ENCODE measurements at regions not wholly inside any gene's neighbourhood (a gene's known extent, or its start where the extent isn't known, plus 50 kb on each side); places are given as distances from the start of the nearest gene placed in this dataset.

DNA sequence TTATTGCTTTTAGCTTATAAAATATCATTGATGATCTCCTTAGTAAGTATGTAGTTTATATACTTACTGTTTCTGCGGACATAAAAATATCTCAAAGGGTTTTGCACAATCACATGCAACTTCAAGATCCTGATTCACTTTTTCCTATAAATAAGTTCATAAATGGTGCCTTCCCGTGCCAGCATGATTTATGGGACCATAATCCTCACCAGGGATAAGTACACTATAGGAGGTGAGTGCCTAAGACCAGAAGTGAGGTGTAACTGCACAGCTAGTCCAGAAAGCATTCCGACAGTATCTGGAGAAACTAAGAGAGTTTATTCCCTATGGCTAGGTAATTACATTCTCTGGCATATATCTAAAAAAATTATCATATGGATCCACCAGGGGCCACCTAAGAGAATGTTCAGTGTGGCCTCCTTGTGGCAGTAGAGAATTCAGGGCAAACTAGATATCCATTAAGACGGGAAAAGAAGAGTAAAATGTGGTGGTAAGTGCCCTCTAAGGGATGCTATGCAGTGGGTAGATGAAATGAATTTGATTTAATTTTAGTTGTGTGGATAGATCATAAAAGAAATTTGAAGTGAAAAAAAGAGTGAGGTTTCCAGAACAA is 402.5 kb upstream of the SLC24A2 start:
- no peak for FAIRE-seq
- TF ChIP-seq POU2F2 (IDR thresholded peaks at IDR 0.05; ENCODE audit: low read depth, low read length) (no peak), POLR2AphosphoS5 (IDR thresholded peaks at IDR 0.05; ENCODE audit: low read depth, low read length) (no peak), SPI1 (IDR thresholded peaks at IDR 0.05; ENCODE audit: low read depth, low read length) (no peak), PAX5 (IDR thresholded peaks at IDR 0.05; ENCODE audit: insufficient read depth, low read length, severe bottlenecking) (no peak), TAF1 (IDR thresholded peaks at IDR 0.05; ENCODE audit: low read depth, low read length) (no peak), POLR2A (IDR thresholded peaks at IDR 0.05; ENCODE audit: low read depth, low read length) (no peak)
- DNase-seq (ENCODE audit: insufficient read length, low spot score): no peak

DNA sequence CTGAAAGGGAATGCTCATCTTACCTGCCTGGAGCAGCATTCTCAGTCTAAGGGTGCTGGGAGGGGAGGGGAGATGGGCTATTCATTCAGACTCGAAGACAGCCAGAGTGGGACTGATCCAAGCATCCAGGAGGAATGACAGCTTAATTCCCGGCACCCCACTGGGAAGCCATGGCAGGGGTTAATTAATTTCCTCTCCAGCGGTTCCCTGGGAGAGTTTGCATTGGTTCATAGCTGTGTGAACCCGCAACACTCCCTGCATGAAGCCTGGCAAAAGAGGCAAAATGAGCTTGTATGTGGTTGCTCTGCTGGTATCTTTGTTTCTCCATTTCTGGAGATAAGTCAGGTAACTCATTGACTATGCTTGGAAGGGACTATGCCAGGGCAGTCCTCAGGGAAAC is 401.0 kb upstream of the SLC24A2 start:
- no peak for TF ChIP-seq SPI1 (IDR thresholded peaks at IDR 0.05; ENCODE audit: low read depth, low read length)
- no peak for TF ChIP-seq POU2F2 (IDR thresholded peaks at IDR 0.05; ENCODE audit: low read depth, low read length)
- TF ChIP-seq POLR2A (IDR thresholded peaks at IDR 0.05; ENCODE audit: low read depth, low read length): no peak
- no peak for TF ChIP-seq PAX5 (IDR thresholded peaks at IDR 0.05; ENCODE audit: insufficient read depth, low read length, severe bottlenecking)
- TF ChIP-seq TAF1 (IDR thresholded peaks at IDR 0.05; ENCODE audit: low read depth, low read length): no peak
- TF ChIP-seq POLR2AphosphoS5 (IDR thresholded peaks at IDR 0.05; ENCODE audit: low read depth, low read length): no peak
- no peak for DNase-seq (ENCODE audit: insufficient read length, low spot score)
- no peak for FAIRE-seq

DNA sequence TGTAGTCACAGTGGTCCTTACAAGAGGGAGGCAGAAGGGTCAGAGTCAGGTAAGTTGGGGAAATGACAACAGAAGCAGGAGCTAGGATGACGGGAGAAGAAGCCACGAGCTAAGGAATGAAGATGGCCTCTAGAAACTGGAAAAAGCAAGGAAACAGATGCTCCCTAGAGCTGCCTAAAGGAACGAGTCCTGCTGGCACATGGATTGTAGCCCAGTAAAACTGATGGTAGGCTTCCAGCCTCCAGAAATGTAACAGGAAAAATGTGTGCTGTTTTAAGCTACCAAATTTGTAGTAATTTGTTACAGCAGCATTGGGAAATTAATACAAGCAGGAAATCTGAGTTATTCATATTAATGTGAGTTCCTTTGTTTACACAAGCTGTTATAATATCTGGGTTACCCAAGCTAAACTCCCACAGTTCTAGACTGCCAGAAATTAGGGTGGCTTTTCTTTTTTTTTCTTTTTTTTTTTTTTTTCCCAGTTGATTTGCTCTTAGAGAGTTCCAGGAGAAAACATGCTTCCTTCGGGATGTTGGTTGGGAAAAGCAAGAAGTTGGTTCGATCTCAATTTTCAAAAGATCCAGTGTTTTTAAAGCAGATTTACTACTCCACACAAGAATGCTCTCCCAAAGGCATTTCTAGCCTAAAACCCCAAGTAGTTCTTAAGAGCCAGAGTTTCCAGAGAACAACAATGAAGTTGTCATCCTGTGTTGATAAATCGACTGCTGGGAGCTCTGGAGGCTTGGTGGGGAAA is 400.0 kb upstream of the SLC24A2 start:
- TF ChIP-seq POLR2AphosphoS5 (IDR thresholded peaks at IDR 0.05; ENCODE audit: low read depth, low read length) (no peak), SPI1 (IDR thresholded peaks at IDR 0.05; ENCODE audit: low read depth, low read length) (no peak), POLR2A (IDR thresholded peaks at IDR 0.05; ENCODE audit: low read depth, low read length) (no peak), POU2F2 (IDR thresholded peaks at IDR 0.05; ENCODE audit: low read depth, low read length) (no peak), PAX5 (IDR thresholded peaks at IDR 0.05; ENCODE audit: insufficient read depth, low read length, severe bottlenecking) (no peak), TAF1 (IDR thresholded peaks at IDR 0.05; ENCODE audit: low read depth, low read length) (no peak)
- FAIRE-seq: no peak
- DNase-seq (ENCODE audit: insufficient read length, low spot score): no peak

DNA sequence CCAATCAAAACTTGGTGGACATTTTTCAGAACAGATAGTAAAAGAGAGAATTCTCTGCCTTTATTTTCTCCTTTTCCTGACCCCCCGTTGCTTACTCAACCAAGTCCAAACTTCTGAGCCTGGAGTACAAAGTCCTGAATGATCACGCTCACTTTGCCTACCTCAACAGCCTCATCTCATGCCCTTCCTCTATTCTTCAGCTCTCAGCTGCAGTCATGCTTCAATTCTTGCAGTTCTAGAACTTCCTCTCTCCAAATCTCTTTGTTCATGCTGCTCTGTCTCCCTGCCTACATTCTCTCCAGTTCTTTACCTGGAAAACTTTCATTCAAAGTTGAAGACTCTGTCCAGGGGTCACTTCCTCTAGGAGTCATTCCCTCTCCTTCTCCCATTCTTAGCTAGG is 398.5 kb upstream of the SLC24A2 start:
- no peak for DNase-seq (ENCODE audit: insufficient read length, low spot score)
- TF ChIP-seq POLR2AphosphoS5 (IDR thresholded peaks at IDR 0.05; ENCODE audit: low read depth, low read length) (no peak), SPI1 (IDR thresholded peaks at IDR 0.05; ENCODE audit: low read depth, low read length) (no peak), POU2F2 (IDR thresholded peaks at IDR 0.05; ENCODE audit: low read depth, low read length) (no peak), PAX5 (IDR thresholded peaks at IDR 0.05; ENCODE audit: insufficient read depth, low read length, severe bottlenecking) (no peak), POLR2A (IDR thresholded peaks at IDR 0.05; ENCODE audit: low read depth, low read length) (no peak), TAF1 (IDR thresholded peaks at IDR 0.05; ENCODE audit: low read depth, low read length) (no peak)
- FAIRE-seq: no peak

DNA sequence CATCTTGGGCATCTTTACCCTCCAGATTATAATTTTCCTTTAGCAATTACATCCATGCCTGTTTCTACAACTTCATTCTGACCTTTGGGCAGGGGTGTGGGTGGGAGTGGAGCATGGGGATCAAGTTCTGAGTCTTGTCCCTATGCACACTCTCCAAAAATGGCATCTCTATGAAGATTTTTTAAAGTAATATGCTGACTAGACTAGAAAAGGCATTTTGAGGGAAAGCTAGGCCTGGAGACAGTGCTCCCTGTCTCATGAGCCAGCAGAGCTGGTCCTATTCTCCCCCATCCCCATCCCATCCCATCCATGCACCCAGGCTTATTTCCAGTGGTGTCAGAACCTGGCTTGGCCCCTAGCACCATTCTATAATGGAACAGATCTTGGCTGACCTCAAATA is 398.0 kb upstream of the SLC24A2 start:
- TF ChIP-seq TAF1 (IDR thresholded peaks at IDR 0.05; ENCODE audit: low read depth, low read length): no peak
- no peak for TF ChIP-seq POLR2A (IDR thresholded peaks at IDR 0.05; ENCODE audit: low read depth, low read length)
- TF ChIP-seq PAX5 (IDR thresholded peaks at IDR 0.05; ENCODE audit: insufficient read depth, low read length, severe bottlenecking): no peak
- no peak for TF ChIP-seq POU2F2 (IDR thresholded peaks at IDR 0.05; ENCODE audit: low read depth, low read length)
- no peak for TF ChIP-seq POLR2AphosphoS5 (IDR thresholded peaks at IDR 0.05; ENCODE audit: low read depth, low read length)
- no peak for TF ChIP-seq SPI1 (IDR thresholded peaks at IDR 0.05; ENCODE audit: low read depth, low read length)
- FAIRE-seq: no peak
- no peak for DNase-seq (ENCODE audit: insufficient read length, low spot score)

DNA sequence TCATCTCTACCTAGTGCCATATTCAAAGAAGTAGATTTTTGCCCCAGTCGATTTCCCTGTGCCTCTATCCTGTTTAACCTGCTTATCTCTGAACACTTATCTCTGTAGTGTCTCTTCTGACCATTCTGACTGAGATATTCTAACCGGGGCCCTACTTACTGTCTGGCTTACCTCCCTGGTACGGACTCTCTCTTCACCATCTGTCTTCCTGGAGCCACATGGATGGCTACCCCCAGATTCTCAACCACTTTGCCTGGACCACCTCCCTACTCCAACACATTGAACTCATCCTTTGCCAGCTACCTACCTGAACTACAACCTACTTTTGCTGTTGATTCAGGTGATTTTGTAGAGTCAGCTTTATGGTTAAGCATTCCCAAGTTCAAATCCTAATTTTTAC is 397.4 kb upstream of the SLC24A2 start:
- no peak for FAIRE-seq
- TF ChIP-seq SPI1 (IDR thresholded peaks at IDR 0.05; ENCODE audit: low read depth, low read length) (no peak), POLR2AphosphoS5 (IDR thresholded peaks at IDR 0.05; ENCODE audit: low read depth, low read length) (no peak), POLR2A (IDR thresholded peaks at IDR 0.05; ENCODE audit: low read depth, low read length) (no peak), PAX5 (IDR thresholded peaks at IDR 0.05; ENCODE audit: insufficient read depth, low read length, severe bottlenecking) (no peak), TAF1 (IDR thresholded peaks at IDR 0.05; ENCODE audit: low read depth, low read length) (no peak), POU2F2 (IDR thresholded peaks at IDR 0.05; ENCODE audit: low read depth, low read length) (no peak)
- no peak for DNase-seq (ENCODE audit: insufficient read length, low spot score)

DNA sequence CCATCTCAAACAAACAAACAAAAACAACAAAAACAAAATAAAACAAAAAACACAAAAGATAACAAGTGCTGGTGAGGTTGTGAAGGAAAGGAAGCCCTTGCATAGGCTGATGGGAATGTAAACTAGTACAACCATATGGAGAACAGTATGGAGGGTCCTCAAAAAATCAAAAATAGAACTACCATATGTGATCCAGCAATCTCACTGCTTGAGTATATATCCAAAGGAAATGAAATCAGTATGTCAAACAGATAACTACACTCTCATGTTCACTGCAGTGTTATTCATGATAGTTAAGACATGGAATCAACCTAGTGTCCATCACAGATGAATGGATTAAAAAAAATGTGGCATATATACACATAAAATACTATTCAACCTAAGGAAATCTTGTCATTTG is 395.7 kb upstream of the SLC24A2 start:
- DNase-seq (ENCODE audit: insufficient read length, low spot score): no peak
- no peak for FAIRE-seq
- TF ChIP-seq PAX5 (IDR thresholded peaks at IDR 0.05; ENCODE audit: insufficient read depth, low read length, severe bottlenecking) (no peak), TAF1 (IDR thresholded peaks at IDR 0.05; ENCODE audit: low read depth, low read length) (no peak)

DNA sequence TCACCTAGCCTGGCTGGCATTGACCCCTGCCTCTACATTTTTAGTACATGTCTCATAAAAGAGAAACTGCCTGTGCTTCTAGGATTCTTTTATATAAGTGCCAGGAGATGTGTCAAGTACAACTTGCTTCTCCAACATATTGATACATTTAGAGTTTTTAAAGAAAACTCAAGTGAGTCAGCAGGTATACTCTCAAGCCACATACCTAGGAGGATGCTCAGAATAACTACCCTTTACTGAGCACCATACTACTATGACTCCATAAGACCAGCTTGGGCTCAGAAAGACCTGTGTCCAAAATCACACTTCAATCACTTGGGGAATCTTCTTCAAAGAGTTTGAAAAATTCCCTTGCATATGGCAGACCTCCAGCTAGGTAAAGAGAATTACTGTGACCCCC is 389.8 kb upstream of the SLC24A2 start:
- DNase-seq (ENCODE audit: insufficient read length, low spot score) (no peak), FAIRE-seq (no peak)
- TF ChIP-seq TAF1 (IDR thresholded peaks at IDR 0.05; ENCODE audit: low read depth, low read length): no peak
- TF ChIP-seq SPI1 (IDR thresholded peaks at IDR 0.05; ENCODE audit: low read depth, low read length): no peak
- TF ChIP-seq POU2F2 (IDR thresholded peaks at IDR 0.05; ENCODE audit: low read depth, low read length): no peak
- no peak for TF ChIP-seq PAX5 (IDR thresholded peaks at IDR 0.05; ENCODE audit: insufficient read depth, low read length, severe bottlenecking)
- no peak for TF ChIP-seq POLR2AphosphoS5 (IDR thresholded peaks at IDR 0.05; ENCODE audit: low read depth, low read length)
- TF ChIP-seq POLR2A (IDR thresholded peaks at IDR 0.05; ENCODE audit: low read depth, low read length): no peak

DNA sequence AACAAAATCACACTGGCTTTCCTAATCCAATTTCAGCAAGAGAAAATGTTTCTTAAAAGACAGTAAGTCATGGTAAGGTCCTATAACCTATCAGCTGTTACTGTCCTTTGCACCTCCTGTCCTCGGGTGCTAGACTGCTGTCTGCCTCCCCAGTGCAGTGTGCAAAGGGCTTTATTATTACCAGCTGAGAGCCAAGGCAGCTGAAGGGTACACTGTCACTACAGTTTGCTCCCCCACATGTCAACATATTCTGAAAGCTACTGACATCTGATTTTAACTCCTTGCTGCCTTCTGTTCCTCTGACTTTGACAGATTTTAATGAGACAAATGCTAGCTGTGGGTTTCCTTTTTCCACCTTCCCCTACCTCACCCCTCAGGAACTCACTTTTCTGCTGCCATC is 389.4 kb upstream of the SLC24A2 start:
- no peak for DNase-seq (ENCODE audit: insufficient read length, low spot score)
- FAIRE-seq: no peak
- TF ChIP-seq PAX5 (IDR thresholded peaks at IDR 0.05; ENCODE audit: insufficient read depth, low read length, severe bottlenecking) (no peak), POLR2A (IDR thresholded peaks at IDR 0.05; ENCODE audit: low read depth, low read length) (no peak), SPI1 (IDR thresholded peaks at IDR 0.05; ENCODE audit: low read depth, low read length) (no peak), POLR2AphosphoS5 (IDR thresholded peaks at IDR 0.05; ENCODE audit: low read depth, low read length) (no peak), TAF1 (IDR thresholded peaks at IDR 0.05; ENCODE audit: low read depth, low read length) (no peak), POU2F2 (IDR thresholded peaks at IDR 0.05; ENCODE audit: low read depth, low read length) (no peak)

Measured in GM12891 (cell line).